ENCODE measurements at regions not wholly inside any gene's neighbourhood (a gene's known extent, or its start where the extent isn't known, plus 50 kb on each side); places are given as distances from the start of the nearest gene placed in this dataset.

GRCh38 chr6:91713911-91714310, 1127.0 kb upstream of the MAP3K7 start:
- no peak for DNase-seq (ENCODE audit: low read depth)
- TF ChIP-seq CTCF (conservative IDR thresholded peaks at IDR 0.05; ENCODE audit: low read length), result no peak
- no peak overlapping the region for H3K4me3 ChIP-seq (ENCODE audit: low read length)

GRCh38 chr6:91711518-91711917, 1124.6 kb upstream of the MAP3K7 start:
- H3K4me3 ChIP-seq (ENCODE audit: low read length), result no peak overlapping the region
- DNase-seq (ENCODE audit: low read depth), result no peak
- no peak for TF ChIP-seq CTCF (conservative IDR thresholded peaks at IDR 0.05; ENCODE audit: low read length)

GRCh38 chr6:91710342-91710741, 1123.5 kb upstream of the MAP3K7 start:
- no peak overlapping the region for H3K4me3 ChIP-seq (ENCODE audit: low read length)
- DNase-seq (ENCODE audit: low read depth), result no peak
- TF ChIP-seq CTCF (conservative IDR thresholded peaks at IDR 0.05; ENCODE audit: low read length), result no peak

- TF ChIP-seq CTCF (conservative IDR thresholded peaks at IDR 0.05; ENCODE audit: low read length), result no peak
Measured at GRCh38 chr6:91708534-91708933, 1121.7 kb upstream of the MAP3K7 start.

GRCh38 chr6:91705646-91706045, 1118.8 kb upstream of the MAP3K7 start:
- no peak for DNase-seq (ENCODE audit: low read depth)
- no peak for TF ChIP-seq CTCF (conservative IDR thresholded peaks at IDR 0.05; ENCODE audit: low read length)
- H3K4me3 ChIP-seq (ENCODE audit: low read length), result no peak overlapping the region

More at GRCh38 chr6:91708534-91708933, 1121.7 kb upstream of the MAP3K7 start:
- DNase-seq (ENCODE audit: low read depth), result no peak
- H3K4me3 ChIP-seq (ENCODE audit: low read length), result no peak overlapping the region

- DNase-seq (ENCODE audit: low read depth), result peak; percentile 3
- no peak overlapping the region for H3K4me3 ChIP-seq (ENCODE audit: low read length)
- TF ChIP-seq CTCF (conservative IDR thresholded peaks at IDR 0.05; ENCODE audit: low read length), result no peak
Measured at GRCh38 chr6:91704531-91704930, 1117.7 kb upstream of the MAP3K7 start.

- no peak overlapping the region for H3K4me3 ChIP-seq (ENCODE audit: low read length)
- DNase-seq (ENCODE audit: low read depth), result no peak
- TF ChIP-seq CTCF (conservative IDR thresholded peaks at IDR 0.05; ENCODE audit: low read length), result no peak
Measured at GRCh38 chr6:91697010-91697695, 1110.3 kb upstream of the MAP3K7 start.
